HEK293 (cell line): ENCODE measurements at regions not wholly inside any gene's neighbourhood (a gene's known extent, or its start where the extent isn't known, plus 50 kb on each side); places are given as distances from the start of the nearest gene placed in this dataset.

ENCODE experiments used
- MEIS1 ChIP-seq: sonication (generic); formaldehyde crosslinking; IDR thresholded peaks from 2 replicates; pipeline ENCODE4 v1.8.1; 2022; ENCODE audit warnings: missing genetic modification reagents, mild to moderate bottlenecking, borderline replicate concordance
- MZF1 ChIP-seq: fragments of 450-650 bp; formaldehyde crosslinking; IDR thresholded peaks from 2 replicates; pipeline ENCODE4 v1.5.1; 2017; ENCODE audit warnings: missing biosample characterization, missing genetic modification characterization, borderline replicate concordance
- SCRT2 ChIP-seq: fragments of 450-650 bp; formaldehyde crosslinking; IDR thresholded peaks from 2 replicates; pipeline ENCODE4 v1.5.1; 2016; ENCODE audit warnings: missing biosample characterization, missing genetic modification characterization
- ZNF112 ChIP-seq: fragments of 450-650 bp; formaldehyde crosslinking; IDR thresholded peaks from 2 replicates; pipeline ENCODE4 v1.5.0; 2017; ENCODE audit warnings: missing biosample characterization, missing genetic modification characterization
- ZNF138 ChIP-seq: fragments of 450-650 bp; formaldehyde crosslinking; IDR thresholded peaks from 2 replicates; pipeline ENCODE4 v1.5.1; 2016; ENCODE audit warnings: missing biosample characterization, missing genetic modification characterization, borderline replicate concordance
- ZNF530 ChIP-seq: fragments of 450-650 bp; formaldehyde crosslinking; IDR thresholded peaks from 2 replicates; pipeline ENCODE4 v1.5.1; 2016; ENCODE audit warnings: low read depth, missing biosample characterization, missing genetic modification characterization
- ZNF664 ChIP-seq: fragments of 450-650 bp; formaldehyde crosslinking; IDR thresholded peaks from 2 replicates; pipeline ENCODE4 v1.5.1; 2016; ENCODE audit warnings: missing biosample characterization, missing genetic modification characterization
- ZNF777 ChIP-seq: fragments of 450-650 bp; formaldehyde crosslinking; IDR thresholded peaks from 2 replicates; pipeline ENCODE4 v1.5.1; 2017; ENCODE audit warnings: missing biosample characterization, missing genetic modification characterization, borderline replicate concordance
- TF ChIP-seq, protein P1 (sequence below): fragments of 450-650 bp; formaldehyde crosslinking; IDR thresholded peaks from 2 replicates; pipeline ENCODE4 v1.5.1; 2016; ENCODE audit warnings: missing biosample characterization, missing genetic modification characterization
- TF ChIP-seq, protein P2 (sequence below): fragments of 450-650 bp; formaldehyde crosslinking; IDR thresholded peaks from 2 replicates; pipeline ENCODE4 v1.5.1; 2016; ENCODE audit warnings: missing biosample characterization, missing genetic modification characterization
- TF ChIP-seq, protein P3 (sequence below): fragments of 450-650 bp; formaldehyde crosslinking; IDR thresholded peaks from 2 replicates; pipeline ENCODE4 v1.5.1; 2016; ENCODE audit warnings: missing biosample characterization, missing genetic modification characterization
- TF ChIP-seq, protein P4 (sequence below): fragments of 450-650 bp; formaldehyde crosslinking; IDR thresholded peaks from 2 replicates; pipeline ENCODE4 v1.5.1; 2016; ENCODE audit warnings: missing biosample characterization, missing genetic modification characterization
- TF ChIP-seq, protein P5 (sequence below): fragments of 450-650 bp; formaldehyde crosslinking; IDR thresholded peaks from 2 replicates; pipeline ENCODE4 v1.5.1; 2016; ENCODE audit warnings: missing biosample characterization, missing genetic modification characterization

DNA sequence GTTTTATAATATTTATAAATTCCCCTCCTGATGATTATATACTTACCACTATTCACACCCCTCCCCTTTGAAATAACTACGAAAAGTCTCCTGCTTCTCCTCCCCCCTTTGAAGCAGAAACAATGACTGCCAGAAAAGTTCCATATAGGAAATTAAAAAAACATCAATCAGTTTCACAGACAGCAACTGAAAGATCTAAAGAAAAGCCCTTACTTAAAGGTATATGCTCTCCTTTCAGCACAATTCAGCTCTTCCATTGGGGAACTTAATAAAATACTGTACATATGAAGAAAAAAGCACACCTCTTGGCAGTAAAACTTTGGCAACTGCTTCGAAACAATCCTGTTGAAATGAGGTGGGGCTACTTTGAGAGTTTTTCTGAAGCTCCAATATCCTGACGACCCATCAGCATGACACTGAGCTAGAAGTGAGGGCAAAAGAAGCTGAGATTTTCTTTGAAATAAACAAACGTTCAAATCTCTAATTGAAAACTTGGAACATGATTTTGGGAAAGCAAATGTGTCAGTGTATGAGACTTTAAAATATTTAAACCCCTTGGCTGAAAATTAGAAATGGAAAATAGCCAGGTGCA, 147.6 kb upstream of the RXFP2 start:
- TF ChIP-seq ZNF138 (tag by site-specific recombination) (no peak), ZNF112 (tag by site-specific recombination) (no peak), MEIS1 (CRISPR knock-in tag) (no peak), SCRT2 (no peak), MZF1 (tag by site-specific recombination) (no peak), ZNF777 (tag by site-specific recombination) (no peak), ZNF530 (tag by site-specific recombination) (no peak), ZNF664 (tag by site-specific recombination) (no peak)
- TF ChIP-seq, protein P1, sequence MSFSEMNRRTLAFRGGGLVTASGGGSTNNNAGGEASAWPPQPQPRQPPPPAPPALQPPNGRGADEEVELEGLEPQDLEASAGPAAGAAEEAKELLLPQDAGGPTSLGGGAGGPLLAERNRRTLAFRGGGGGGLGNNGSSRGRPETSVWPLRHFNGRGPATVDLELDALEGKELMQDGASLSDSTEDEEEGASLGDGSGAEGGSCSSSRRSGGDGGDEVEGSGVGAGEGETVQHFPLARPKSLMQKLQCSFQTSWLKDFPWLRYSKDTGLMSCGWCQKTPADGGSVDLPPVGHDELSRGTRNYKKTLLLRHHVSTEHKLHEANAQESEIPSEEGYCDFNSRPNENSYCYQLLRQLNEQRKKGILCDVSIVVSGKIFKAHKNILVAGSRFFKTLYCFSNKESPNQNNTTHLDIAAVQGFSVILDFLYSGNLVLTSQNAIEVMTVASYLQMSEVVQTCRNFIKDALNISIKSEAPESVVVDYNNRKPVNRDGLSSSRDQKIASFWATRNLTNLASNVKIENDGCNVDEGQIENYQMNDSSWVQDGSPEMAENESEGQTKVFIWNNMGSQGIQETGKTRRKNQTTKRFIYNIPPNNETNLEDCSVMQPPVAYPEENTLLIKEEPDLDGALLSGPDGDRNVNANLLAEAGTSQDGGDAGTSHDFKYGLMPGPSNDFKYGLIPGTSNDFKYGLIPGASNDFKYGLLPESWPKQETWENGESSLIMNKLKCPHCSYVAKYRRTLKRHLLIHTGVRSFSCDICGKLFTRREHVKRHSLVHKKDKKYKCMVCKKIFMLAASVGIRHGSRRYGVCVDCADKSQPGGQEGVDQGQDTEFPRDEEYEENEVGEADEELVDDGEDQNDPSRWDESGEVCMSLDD (tag by site-specific recombination), result no peak
- TF ChIP-seq, protein P2, sequence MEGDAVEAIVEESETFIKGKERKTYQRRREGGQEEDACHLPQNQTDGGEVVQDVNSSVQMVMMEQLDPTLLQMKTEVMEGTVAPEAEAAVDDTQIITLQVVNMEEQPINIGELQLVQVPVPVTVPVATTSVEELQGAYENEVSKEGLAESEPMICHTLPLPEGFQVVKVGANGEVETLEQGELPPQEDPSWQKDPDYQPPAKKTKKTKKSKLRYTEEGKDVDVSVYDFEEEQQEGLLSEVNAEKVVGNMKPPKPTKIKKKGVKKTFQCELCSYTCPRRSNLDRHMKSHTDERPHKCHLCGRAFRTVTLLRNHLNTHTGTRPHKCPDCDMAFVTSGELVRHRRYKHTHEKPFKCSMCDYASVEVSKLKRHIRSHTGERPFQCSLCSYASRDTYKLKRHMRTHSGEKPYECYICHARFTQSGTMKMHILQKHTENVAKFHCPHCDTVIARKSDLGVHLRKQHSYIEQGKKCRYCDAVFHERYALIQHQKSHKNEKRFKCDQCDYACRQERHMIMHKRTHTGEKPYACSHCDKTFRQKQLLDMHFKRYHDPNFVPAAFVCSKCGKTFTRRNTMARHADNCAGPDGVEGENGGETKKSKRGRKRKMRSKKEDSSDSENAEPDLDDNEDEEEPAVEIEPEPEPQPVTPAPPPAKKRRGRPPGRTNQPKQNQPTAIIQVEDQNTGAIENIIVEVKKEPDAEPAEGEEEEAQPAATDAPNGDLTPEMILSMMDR (tag by site-specific recombination), result no peak
- TF ChIP-seq, protein P3, sequence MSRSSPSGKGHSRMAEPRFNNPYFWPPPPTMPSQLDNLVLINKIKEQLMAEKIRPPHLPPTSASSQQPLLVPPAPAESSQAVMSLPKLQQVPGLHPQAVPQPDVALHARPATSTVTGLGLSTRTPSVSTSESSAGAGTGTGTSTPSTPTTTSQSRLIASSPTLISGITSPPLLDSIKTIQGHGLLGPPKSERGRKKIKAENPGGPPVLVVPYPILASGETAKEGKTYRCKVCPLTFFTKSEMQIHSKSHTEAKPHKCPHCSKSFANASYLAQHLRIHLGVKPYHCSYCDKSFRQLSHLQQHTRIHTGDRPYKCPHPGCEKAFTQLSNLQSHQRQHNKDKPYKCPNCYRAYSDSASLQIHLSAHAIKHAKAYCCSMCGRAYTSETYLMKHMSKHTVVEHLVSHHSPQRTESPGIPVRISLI, result no peak
- TF ChIP-seq, protein P4, sequence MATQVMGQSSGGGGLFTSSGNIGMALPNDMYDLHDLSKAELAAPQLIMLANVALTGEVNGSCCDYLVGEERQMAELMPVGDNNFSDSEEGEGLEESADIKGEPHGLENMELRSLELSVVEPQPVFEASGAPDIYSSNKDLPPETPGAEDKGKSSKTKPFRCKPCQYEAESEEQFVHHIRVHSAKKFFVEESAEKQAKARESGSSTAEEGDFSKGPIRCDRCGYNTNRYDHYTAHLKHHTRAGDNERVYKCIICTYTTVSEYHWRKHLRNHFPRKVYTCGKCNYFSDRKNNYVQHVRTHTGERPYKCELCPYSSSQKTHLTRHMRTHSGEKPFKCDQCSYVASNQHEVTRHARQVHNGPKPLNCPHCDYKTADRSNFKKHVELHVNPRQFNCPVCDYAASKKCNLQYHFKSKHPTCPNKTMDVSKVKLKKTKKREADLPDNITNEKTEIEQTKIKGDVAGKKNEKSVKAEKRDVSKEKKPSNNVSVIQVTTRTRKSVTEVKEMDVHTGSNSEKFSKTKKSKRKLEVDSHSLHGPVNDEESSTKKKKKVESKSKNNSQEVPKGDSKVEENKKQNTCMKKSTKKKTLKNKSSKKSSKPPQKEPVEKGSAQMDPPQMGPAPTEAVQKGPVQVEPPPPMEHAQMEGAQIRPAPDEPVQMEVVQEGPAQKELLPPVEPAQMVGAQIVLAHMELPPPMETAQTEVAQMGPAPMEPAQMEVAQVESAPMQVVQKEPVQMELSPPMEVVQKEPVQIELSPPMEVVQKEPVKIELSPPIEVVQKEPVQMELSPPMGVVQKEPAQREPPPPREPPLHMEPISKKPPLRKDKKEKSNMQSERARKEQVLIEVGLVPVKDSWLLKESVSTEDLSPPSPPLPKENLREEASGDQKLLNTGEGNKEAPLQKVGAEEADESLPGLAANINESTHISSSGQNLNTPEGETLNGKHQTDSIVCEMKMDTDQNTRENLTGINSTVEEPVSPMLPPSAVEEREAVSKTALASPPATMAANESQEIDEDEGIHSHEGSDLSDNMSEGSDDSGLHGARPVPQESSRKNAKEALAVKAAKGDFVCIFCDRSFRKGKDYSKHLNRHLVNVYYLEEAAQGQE, result no peak
- TF ChIP-seq, protein P5, sequence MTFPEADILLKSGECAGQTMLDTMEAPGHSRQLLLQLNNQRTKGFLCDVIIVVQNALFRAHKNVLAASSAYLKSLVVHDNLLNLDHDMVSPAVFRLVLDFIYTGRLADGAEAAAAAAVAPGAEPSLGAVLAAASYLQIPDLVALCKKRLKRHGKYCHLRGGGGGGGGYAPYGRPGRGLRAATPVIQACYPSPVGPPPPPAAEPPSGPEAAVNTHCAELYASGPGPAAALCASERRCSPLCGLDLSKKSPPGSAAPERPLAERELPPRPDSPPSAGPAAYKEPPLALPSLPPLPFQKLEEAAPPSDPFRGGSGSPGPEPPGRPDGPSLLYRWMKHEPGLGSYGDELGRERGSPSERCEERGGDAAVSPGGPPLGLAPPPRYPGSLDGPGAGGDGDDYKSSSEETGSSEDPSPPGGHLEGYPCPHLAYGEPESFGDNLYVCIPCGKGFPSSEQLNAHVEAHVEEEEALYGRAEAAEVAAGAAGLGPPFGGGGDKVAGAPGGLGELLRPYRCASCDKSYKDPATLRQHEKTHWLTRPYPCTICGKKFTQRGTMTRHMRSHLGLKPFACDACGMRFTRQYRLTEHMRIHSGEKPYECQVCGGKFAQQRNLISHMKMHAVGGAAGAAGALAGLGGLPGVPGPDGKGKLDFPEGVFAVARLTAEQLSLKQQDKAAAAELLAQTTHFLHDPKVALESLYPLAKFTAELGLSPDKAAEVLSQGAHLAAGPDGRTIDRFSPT (tag by site-specific recombination), result no peak
